RWPE2 (cell line): ENCODE measurements at regions not wholly inside any gene's neighbourhood (a gene's known extent, or its start where the extent isn't known, plus 50 kb on each side); places are given as distances from the start of the nearest gene placed in this dataset.

ENCODE experiments used
- ATAC-seq: fragments of 200-7000 bp; cut with Tn5 transposase; 3 replicates; pipeline ENCODE4 v1.9.1; 2021; ENCODE audit warnings: low read depth
- DNase-seq: peaks from one replicate; pipeline ENCODE4 v3.0.0-alpha.2; 2020; ENCODE audit warnings: low spot score
- H3K27ac ChIP-seq: fragments of 450-650 bp; 2 replicates; pipeline ENCODE4 v1.5.1; 2017; ENCODE audit warnings: mild to moderate bottlenecking; ENCODE audit not compliant: poor library complexity, severe bottlenecking
- H3K27me3 ChIP-seq: fragments of 250-450 bp; sonication (Bioruptor Pico); 2 replicates; pipeline ENCODE4 v1.5.1; 2021; ENCODE audit warnings: mild to moderate bottlenecking, moderate library complexity; ENCODE audit not compliant: insufficient read depth, poor library complexity, severe bottlenecking
- H3K36me3 ChIP-seq: fragments of 250-450 bp; sonication (Bioruptor Pico); 2 replicates; pipeline ENCODE4 v1.5.1; 2020; ENCODE audit warnings: low read depth, mild to moderate bottlenecking, moderate library complexity
- H3K4me1 ChIP-seq: fragments of 250-450 bp; sonication (Bioruptor Pico); 2 replicates; pipeline ENCODE4 v1.5.1; 2021; ENCODE audit warnings: mild to moderate bottlenecking, moderate library complexity; ENCODE audit not compliant: insufficient read depth, poor library complexity, severe bottlenecking
- H3K4me3 ChIP-seq: fragments of 250-450 bp; sonication (Bioruptor Pico); 2 replicates; pipeline ENCODE4 v1.5.1; 2021; ENCODE audit warnings: mild to moderate bottlenecking, moderate library complexity; ENCODE audit not compliant: severe bottlenecking
- H3K9me3 ChIP-seq: fragments of 250-450 bp; sonication (Bioruptor Pico); 2 replicates; pipeline ENCODE4 v1.5.1; 2021; ENCODE audit warnings: mild to moderate bottlenecking, moderate library complexity; ENCODE audit not compliant: severe bottlenecking
- TF ChIP-seq, protein P1 (sequence below): fragments of 450-650 bp; IDR thresholded peaks from one replicate; pipeline ENCODE4 v1.5.1; 2017; ENCODE audit warnings: mild to moderate bottlenecking, moderate library complexity; ENCODE audit not compliant: poor library complexity, severe bottlenecking

- Histone ChIP-seq H3K36me3 (no peaks in the 10 kb centered on the region), H3K27me3 (no peaks in the 10 kb centered on the region), H3K9me3 (no peaks in the 10 kb centered on the region), H3K27ac (no peak overlapping the region), H3K4me1 (no peaks in the 10 kb centered on the region), H3K4me3 (no peak overlapping the region)
- ATAC-seq (no peak), DNase-seq (no peak)
- TF ChIP-seq, protein P1, sequence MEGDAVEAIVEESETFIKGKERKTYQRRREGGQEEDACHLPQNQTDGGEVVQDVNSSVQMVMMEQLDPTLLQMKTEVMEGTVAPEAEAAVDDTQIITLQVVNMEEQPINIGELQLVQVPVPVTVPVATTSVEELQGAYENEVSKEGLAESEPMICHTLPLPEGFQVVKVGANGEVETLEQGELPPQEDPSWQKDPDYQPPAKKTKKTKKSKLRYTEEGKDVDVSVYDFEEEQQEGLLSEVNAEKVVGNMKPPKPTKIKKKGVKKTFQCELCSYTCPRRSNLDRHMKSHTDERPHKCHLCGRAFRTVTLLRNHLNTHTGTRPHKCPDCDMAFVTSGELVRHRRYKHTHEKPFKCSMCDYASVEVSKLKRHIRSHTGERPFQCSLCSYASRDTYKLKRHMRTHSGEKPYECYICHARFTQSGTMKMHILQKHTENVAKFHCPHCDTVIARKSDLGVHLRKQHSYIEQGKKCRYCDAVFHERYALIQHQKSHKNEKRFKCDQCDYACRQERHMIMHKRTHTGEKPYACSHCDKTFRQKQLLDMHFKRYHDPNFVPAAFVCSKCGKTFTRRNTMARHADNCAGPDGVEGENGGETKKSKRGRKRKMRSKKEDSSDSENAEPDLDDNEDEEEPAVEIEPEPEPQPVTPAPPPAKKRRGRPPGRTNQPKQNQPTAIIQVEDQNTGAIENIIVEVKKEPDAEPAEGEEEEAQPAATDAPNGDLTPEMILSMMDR = no peak
These were observed 122.8 kb downstream of the OR4C45 start for GRCh38 chr11:50155508-50155907.

GRCh38 chr11:50164050-50164449, 131.4 kb downstream of the OR4C45 start:
- Histone ChIP-seq H3K36me3 (no peaks in the 10 kb centered on the region), H3K27me3 (no peaks in the 10 kb centered on the region), H3K4me1 (no peaks in the 10 kb centered on the region), H3K27ac (no peak overlapping the region), H3K4me3 (no peak overlapping the region), H3K9me3 (no peaks in the 10 kb centered on the region)
- peak; percentile 26 for DNase-seq
- no peak for ATAC-seq
- TF ChIP-seq, protein P1 = no peak

GRCh38 chr11:50169634-50170033, 137.0 kb downstream of the OR4C45 start:
- Histone ChIP-seq H3K27me3 (no peaks in the 10 kb centered on the region), H3K9me3 (no peaks in the 10 kb centered on the region), H3K36me3 (no peaks in the 10 kb centered on the region), H3K4me1 (no peaks in the 10 kb centered on the region), H3K4me3 (no peak overlapping the region), H3K27ac (no peak overlapping the region)
- TF ChIP-seq, protein P1 = no peak
- DNase-seq (no peak), ATAC-seq (no peak)

GRCh38 chr11:50170115-50170514, 137.4 kb downstream of the OR4C45 start:
- DNase-seq (no peak), ATAC-seq (no peak)
- Histone ChIP-seq H3K27ac (no peak overlapping the region), H3K9me3 (no peaks in the 10 kb centered on the region), H3K4me1 (no peaks in the 10 kb centered on the region), H3K36me3 (no peaks in the 10 kb centered on the region), H3K4me3 (no peak overlapping the region), H3K27me3 (no peaks in the 10 kb centered on the region)
- TF ChIP-seq, protein P1 = no peak

- Histone ChIP-seq H3K4me3 (no peak overlapping the region), H3K4me1 (no peaks in the 10 kb centered on the region), H3K36me3 (no peaks in the 10 kb centered on the region), H3K9me3 (no peaks in the 10 kb centered on the region), H3K27me3 (no peaks in the 10 kb centered on the region), H3K27ac (no peak overlapping the region)
- ATAC-seq = peak; percentile 67
- DNase-seq = no peak
- TF ChIP-seq, protein P1 = peak; percentile 25
These were observed 141.5 kb downstream of the OR4C45 start for GRCh38 chr11:50174189-50174588.
